ENCODE measurements at regions not wholly inside any gene's neighbourhood (a gene's known extent, or its start where the extent isn't known, plus 50 kb on each side); places are given as distances from the start of the nearest gene placed in this dataset.
"Not testable (repeated sequence)": the region's sequence is repeated elsewhere in the genome, so short reads cannot be mapped to it uniquely, and the experiment has no call there.

DNA sequence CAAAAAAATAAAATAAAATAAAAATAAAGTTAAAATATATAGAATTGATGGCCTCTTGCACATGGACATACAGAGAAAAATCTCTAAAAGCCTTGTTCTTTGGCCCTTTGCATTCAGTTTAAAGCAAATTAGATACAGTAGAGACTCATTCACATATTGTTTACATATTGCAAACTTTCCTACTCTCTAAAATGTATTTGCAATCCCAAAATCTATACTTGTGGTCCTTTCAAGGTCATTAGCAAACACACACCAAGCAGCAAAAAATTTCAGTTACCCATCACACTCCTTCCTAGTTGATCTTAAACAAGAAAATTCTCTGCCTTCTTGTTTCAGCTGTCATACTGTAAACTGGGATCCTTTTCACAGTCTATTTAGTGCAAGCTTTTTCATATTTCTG, 61.0 kb upstream of the SLC44A3 start:
- TF ChIP-seq CTCF (conservative IDR thresholded peaks at IDR 0.05; ENCODE audit: low read length) (no peak), EZH2phosphoT487 (IDR thresholded peaks at IDR 0.05; ENCODE audit: borderline replicate concordance) (no peak)
- Histone ChIP-seq H3K27me3 (ENCODE audit: insufficient read depth, low read length, poor library complexity, severe bottlenecking) (no peaks in the 10 kb centered on the region), H3K9me3 (ENCODE audit: insufficient read depth, low read depth, low read length) (no peaks in the 10 kb centered on the region), H3K9ac (ENCODE audit: low read depth, low read length, poor library complexity, severe bottlenecking) (no peak overlapping the region), H3K4me3 (ENCODE audit: low read length, poor library complexity, severe bottlenecking) (no peak overlapping the region), H3K36me3 (ENCODE audit: insufficient read depth, low read length) (no peaks in the 10 kb centered on the region), H3K4me1 (ENCODE audit: insufficient read depth, low read length, poor library complexity, severe bottlenecking) (peaks cover 31% of the 10 kb centered on the region), H3K79me2 (ENCODE audit: insufficient read depth, low read length) (no peaks in the 10 kb centered on the region), H2AFZ (ENCODE audit: low read length) (no peak overlapping the region), H3K9me2 (replicated peaks; ENCODE audit: low read depth, low read length) (no peaks in the 10 kb centered on the region), H3K4me2 (ENCODE audit: low read depth, low read length, poor library complexity, severe bottlenecking) (no peak overlapping the region), H4K20me1 (ENCODE audit: insufficient read depth, low read length, poor library complexity, severe bottlenecking) (no peaks in the 10 kb centered on the region), H3F3A (ENCODE audit: low read depth) (no peaks in the 10 kb centered on the region)

- Histone ChIP-seq H3K4me2 (ENCODE audit: low read depth, low read length, poor library complexity, severe bottlenecking) (no peak overlapping the region), H3F3A (ENCODE audit: low read depth) (no peaks in the 10 kb centered on the region), H3K9me3 (ENCODE audit: insufficient read depth, low read depth, low read length) (no peaks in the 10 kb centered on the region), H3K27me3 (ENCODE audit: insufficient read depth, low read length, poor library complexity, severe bottlenecking) (no peaks in the 10 kb centered on the region), H3K79me2 (ENCODE audit: insufficient read depth, low read length) (no peaks in the 10 kb centered on the region), H3K9ac (ENCODE audit: low read depth, low read length, poor library complexity, severe bottlenecking) (no peak overlapping the region), H3K4me1 (ENCODE audit: insufficient read depth, low read length, poor library complexity, severe bottlenecking) (peaks cover 41% of the 10 kb centered on the region), H3K4me3 (ENCODE audit: low read length, poor library complexity, severe bottlenecking) (no peak overlapping the region), H3K9me2 (replicated peaks; ENCODE audit: low read depth, low read length) (no peaks in the 10 kb centered on the region), H3K36me3 (ENCODE audit: insufficient read depth, low read length) (no peaks in the 10 kb centered on the region), H2AFZ (ENCODE audit: low read length) (peak overlapping the region; percentile 21; the same call in 1 of the 2 replicates), H4K20me1 (ENCODE audit: insufficient read depth, low read length, poor library complexity, severe bottlenecking) (no peaks in the 10 kb centered on the region)
- TF ChIP-seq CTCF (conservative IDR thresholded peaks at IDR 0.05; ENCODE audit: low read length) (no peak), EZH2phosphoT487 (IDR thresholded peaks at IDR 0.05; ENCODE audit: borderline replicate concordance) (no peak)
These were observed 62.2 kb upstream of the SLC44A3 start for GRCh38 chr1:94757931-94758330.

- Histone ChIP-seq H3K9me2 (replicated peaks; ENCODE audit: low read depth, low read length) (no peaks in the 10 kb centered on the region), H3K4me3 (ENCODE audit: low read length, poor library complexity, severe bottlenecking) (no peak overlapping the region), H3K27me3 (ENCODE audit: insufficient read depth, low read length, poor library complexity, severe bottlenecking) (no peaks in the 10 kb centered on the region), H4K20me1 (ENCODE audit: insufficient read depth, low read length, poor library complexity, severe bottlenecking) (no peaks in the 10 kb centered on the region), H3K4me2 (ENCODE audit: low read depth, low read length, poor library complexity, severe bottlenecking) (peak overlapping the region; percentile 28), H3F3A (ENCODE audit: low read depth) (no peaks in the 10 kb centered on the region), H2AFZ (ENCODE audit: low read length) (no peak overlapping the region), H3K36me3 (ENCODE audit: insufficient read depth, low read length) (no peaks in the 10 kb centered on the region), H3K9ac (ENCODE audit: low read depth, low read length, poor library complexity, severe bottlenecking) (peak overlapping the region; percentile 36), H3K4me1 (ENCODE audit: insufficient read depth, low read length, poor library complexity, severe bottlenecking) (peaks cover 41% of the 10 kb centered on the region), H3K9me3 (ENCODE audit: insufficient read depth, low read depth, low read length) (no peaks in the 10 kb centered on the region), H3K79me2 (ENCODE audit: insufficient read depth, low read length) (no peaks in the 10 kb centered on the region)
- TF ChIP-seq CTCF (conservative IDR thresholded peaks at IDR 0.05; ENCODE audit: low read length) (no peak), EZH2phosphoT487 (IDR thresholded peaks at IDR 0.05; ENCODE audit: borderline replicate concordance) (no peak)
These were observed 64.5 kb upstream of the SLC44A3 start for GRCh38 chr1:94755675-94756074.

DNA sequence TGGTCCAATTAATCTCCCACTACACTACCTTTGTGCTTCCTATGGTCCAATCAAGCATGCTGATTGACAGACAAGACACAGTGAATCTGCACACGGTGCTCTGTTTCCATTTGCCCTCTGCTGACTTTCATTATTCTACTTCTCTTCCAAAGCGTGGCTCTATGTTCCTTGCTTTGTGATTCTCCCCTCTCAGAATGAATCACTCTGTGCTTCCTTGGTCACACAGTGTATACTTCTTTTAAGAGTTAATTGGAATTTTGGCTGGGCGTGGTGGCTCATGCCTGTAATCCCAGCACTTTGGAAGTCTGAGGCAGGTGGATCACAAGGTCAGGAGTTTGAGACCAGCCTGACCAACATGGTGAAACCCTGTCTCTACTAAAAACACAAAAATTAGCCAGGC, 65.1 kb upstream of the SLC44A3 start:
- not testable (repeated sequence) for H3K27me3 ChIP-seq (ENCODE audit: insufficient read depth, low read length, poor library complexity, severe bottlenecking); H3K36me3 ChIP-seq (ENCODE audit: insufficient read depth, low read length); H3K4me3 ChIP-seq (ENCODE audit: low read length, poor library complexity, severe bottlenecking); H3K9me3 ChIP-seq (ENCODE audit: insufficient read depth, low read depth, low read length); H4K20me1 ChIP-seq (ENCODE audit: insufficient read depth, low read length, poor library complexity, severe bottlenecking); H3K79me2 ChIP-seq (ENCODE audit: insufficient read depth, low read length); H3F3A ChIP-seq (ENCODE audit: low read depth); H2AFZ ChIP-seq (ENCODE audit: low read length); H3K9me2 ChIP-seq (replicated peaks; ENCODE audit: low read depth, low read length)
- H3K4me1 ChIP-seq (ENCODE audit: insufficient read depth, low read length, poor library complexity, severe bottlenecking): peaks cover 41% of the 10 kb centered on the region
- peak overlapping the region; percentile 28 for H3K4me2 ChIP-seq (ENCODE audit: low read depth, low read length, poor library complexity, severe bottlenecking)
- H3K9ac ChIP-seq (ENCODE audit: low read depth, low read length, poor library complexity, severe bottlenecking): peak overlapping the region; percentile 36
